Progenitor cell of endocrine pancreas (in vitro differentiated cells): ENCODE measurements at regions not wholly inside any gene's neighbourhood (a gene's known extent, or its start where the extent isn't known, plus 50 kb on each side); places are given as distances from the start of the nearest gene placed in this dataset.

ENCODE experiments used
- DNase-seq: peaks from one replicate; pipeline ENCODE4 v3.0.0; 2021; ENCODE audit warnings: low spot score; ENCODE audit not compliant: unreplicated experiment
- H3K27ac Mint-ChIP-seq: 2 replicates; pipeline ENCODE4 v1.8.0; 2021; ENCODE audit warnings: mild to moderate bottlenecking, moderate library complexity, mixed read lengths
- H3K27me3 Mint-ChIP-seq: 2 replicates; pipeline ENCODE4 v1.8.0; 2021; ENCODE audit warnings: mixed read lengths
- H3K36me3 Mint-ChIP-seq: 2 replicates; pipeline ENCODE4 v1.8.0; 2022; ENCODE audit warnings: mixed read lengths; ENCODE audit not compliant: insufficient read depth
- H3K4me1 Mint-ChIP-seq: 2 replicates; pipeline ENCODE4 v1.8.0; 2021; ENCODE audit warnings: low read depth, mixed read lengths
- H3K4me3 Mint-ChIP-seq: 2 replicates; pipeline ENCODE4 v1.8.0; 2021; ENCODE audit warnings: low read depth, mild to moderate bottlenecking, moderate library complexity, mixed read lengths
- H3K9me3 Mint-ChIP-seq: 2 replicates; pipeline ENCODE4 v1.8.0; 2021; ENCODE audit warnings: low read depth, mixed read lengths
- CTCF ChIP-seq: fragments of 200-600 bp; sonication (generic); IDR thresholded peaks from one replicate; pipeline ENCODE4 v1.5.0; 2021; ENCODE audit warnings: antibody characterized with exemption, mild to moderate bottlenecking; ENCODE audit not compliant: unreplicated experiment

- Mint-ChIP-seq H3K27ac (no peak overlapping the region), H3K4me3 (no peak overlapping the region), H3K27me3 (no peaks in the 10 kb centered on the region), H3K4me1 (no peaks in the 10 kb centered on the region), H3K9me3 (peaks cover 19% of the 10 kb centered on the region), H3K36me3 (no peaks in the 10 kb centered on the region)
- no peak for DNase-seq
- no peak for TF ChIP-seq CTCF
Measured at GRCh38 chrX:9302381-9302780, 162.5 kb upstream of the TBL1X start.

GRCh38 chrX:9308426-9308825, 156.4 kb upstream of the TBL1X start:
- Mint-ChIP-seq H3K4me3 (no peak overlapping the region), H3K27me3 (no peaks in the 10 kb centered on the region), H3K9me3 (peaks cover 10% of the 10 kb centered on the region), H3K36me3 (no peaks in the 10 kb centered on the region), H3K4me1 (no peaks in the 10 kb centered on the region), H3K27ac (no peak overlapping the region)
- TF ChIP-seq CTCF, result no peak
- DNase-seq, result no peak

- Mint-ChIP-seq H3K27ac (no peak overlapping the region), H3K27me3 (no peaks in the 10 kb centered on the region), H3K4me1 (no peaks in the 10 kb centered on the region), H3K4me3 (no peak overlapping the region), H3K36me3 (no peaks in the 10 kb centered on the region), H3K9me3 (peaks cover 8% of the 10 kb centered on the region)
- TF ChIP-seq CTCF, result no peak
- DNase-seq, result no peak
Measured at GRCh38 chrX:9310616-9311015, 154.2 kb upstream of the TBL1X start.

DNA sequence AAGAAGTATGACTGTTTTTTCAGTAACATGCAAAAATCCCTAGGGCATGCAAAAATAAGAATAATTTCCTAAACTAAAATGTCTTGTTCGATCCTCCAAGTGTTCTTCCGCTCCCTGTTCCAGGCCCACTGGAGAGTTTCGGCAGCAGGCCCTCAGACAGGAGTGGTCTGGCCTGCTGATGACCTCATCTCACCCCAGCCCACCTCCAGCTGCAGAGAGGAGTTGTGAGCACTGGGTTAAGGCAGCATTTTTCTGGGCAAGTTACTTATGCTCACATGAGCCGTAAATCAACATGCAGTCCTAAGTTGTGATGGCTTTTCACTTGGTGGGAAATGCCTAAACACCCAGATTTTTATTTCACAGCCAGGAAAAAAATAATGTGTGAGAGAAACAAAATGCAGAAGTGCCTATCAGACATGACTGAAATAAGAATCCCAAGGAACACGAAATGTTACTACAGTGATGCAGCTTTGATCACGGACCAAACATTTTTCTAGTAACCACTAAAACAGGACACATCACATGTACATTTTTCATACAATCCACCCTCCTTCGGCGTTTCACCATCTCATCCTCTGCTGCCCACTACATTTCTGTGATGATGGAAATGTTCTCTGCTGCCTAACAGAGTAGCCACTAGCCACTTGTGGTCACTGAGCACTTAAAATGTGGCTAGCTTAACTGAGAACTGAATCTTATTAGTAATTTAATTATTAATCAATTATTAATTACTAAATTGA, 153.3 kb upstream of the TBL1X start:
- Mint-ChIP-seq H3K27me3 (no peaks in the 10 kb centered on the region), H3K4me1 (no peaks in the 10 kb centered on the region), H3K9me3 (peaks cover 14% of the 10 kb centered on the region), H3K4me3 (no peak overlapping the region), H3K27ac (no peak overlapping the region), H3K36me3 (no peaks in the 10 kb centered on the region)
- no peak for TF ChIP-seq CTCF
- DNase-seq, result no peak

DNA sequence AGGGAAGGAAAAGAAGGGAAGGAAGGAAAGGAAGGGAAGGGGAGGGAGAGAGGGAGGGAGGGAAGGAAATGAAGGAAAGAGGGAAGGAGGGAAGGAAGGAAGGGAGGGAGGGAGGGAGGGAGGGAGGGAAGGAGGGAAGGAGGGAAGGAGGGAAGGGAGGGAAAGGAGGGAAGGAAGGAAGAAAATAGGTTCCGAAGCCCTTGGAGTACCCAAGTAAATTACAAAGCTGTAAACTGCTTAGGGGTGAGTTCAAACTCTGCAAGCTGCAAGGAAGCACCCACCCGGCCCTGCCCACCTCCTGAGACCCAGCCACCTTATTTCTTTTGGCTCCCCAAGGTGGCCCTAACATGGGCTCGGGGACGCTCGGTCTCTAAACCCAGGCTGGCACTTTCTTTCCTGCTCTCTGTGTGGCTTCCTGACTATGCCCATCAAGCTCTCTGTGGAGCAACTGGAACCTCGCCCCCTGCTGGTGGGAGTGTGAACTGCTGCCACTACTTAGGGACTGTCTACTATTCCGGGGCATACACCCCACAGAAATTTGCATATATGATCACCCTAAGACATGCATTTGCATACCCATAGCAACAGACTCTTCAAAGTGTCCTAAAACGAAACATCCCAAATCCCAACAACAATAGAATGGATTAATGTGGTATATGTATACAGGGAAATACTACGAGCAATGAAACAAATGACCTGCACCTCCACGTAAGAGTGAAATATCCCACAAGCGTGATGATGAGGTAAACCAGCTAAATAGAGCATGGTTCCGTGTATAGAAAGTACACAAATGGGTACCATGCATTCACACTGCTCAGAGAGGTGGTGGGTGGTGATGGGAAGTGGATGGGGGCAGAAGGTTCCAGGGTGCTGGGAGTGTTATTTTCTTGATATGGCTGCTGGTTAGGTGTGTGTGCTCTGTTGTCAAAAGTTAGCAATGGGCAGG, 151.7 kb upstream of the TBL1X start:
- H3K9me3 Mint-ChIP-seq, result peaks cover 14% of the 10 kb centered on the region

More for the DNA sequence above, 151.7 kb upstream of the TBL1X start:
- H3K4me1 Mint-ChIP-seq, result peaks cover 1% of the 10 kb centered on the region
- H3K27ac Mint-ChIP-seq, result no peak overlapping the region
- DNase-seq, result peak; percentile 21
- H3K27me3 Mint-ChIP-seq, result no peaks in the 10 kb centered on the region
- H3K36me3 Mint-ChIP-seq, result no peaks in the 10 kb centered on the region
- H3K4me3 Mint-ChIP-seq, result no peak overlapping the region
- peak; percentile 61 for TF ChIP-seq CTCF
